ENCODE measurements at regions not wholly inside any gene's neighbourhood (a gene's known extent, or its start where the extent isn't known, plus 50 kb on each side); places are given as distances from the start of the nearest gene placed in this dataset.

DNA sequence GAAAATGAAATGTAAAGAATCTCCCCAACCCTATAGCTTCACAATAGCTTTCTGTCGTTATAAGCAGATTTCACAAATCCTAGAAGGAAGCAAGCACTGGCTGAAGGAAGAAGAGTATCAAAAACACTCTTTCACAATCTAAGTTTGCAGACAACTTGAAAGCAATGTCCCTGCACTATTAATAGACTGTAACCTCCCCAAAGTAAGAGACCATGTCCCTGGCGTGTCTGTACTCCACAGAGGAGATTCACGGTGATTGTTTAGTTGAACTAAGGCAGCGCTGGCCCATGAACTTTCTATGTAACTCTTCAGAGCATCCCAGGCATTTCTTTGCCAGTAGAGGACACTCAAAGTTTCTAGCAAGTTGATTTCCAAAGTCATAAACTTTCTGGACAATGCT lies 128.0 kb upstream of the HNRNPA3 start:
- H3K27ac ChIP-seq, result no peak overlapping the region
- in situ Hi-C loops (cut with HindIII; ENCODE audit: low pct_ligation_motif_present, low sequenced_read_pairs), result no loop called here
- no peaks in the 10 kb centered on the region for H3K36me3 ChIP-seq (replicated peaks)
- DNase-seq, result no peak
- TF ChIP-seq, protein P1, sequence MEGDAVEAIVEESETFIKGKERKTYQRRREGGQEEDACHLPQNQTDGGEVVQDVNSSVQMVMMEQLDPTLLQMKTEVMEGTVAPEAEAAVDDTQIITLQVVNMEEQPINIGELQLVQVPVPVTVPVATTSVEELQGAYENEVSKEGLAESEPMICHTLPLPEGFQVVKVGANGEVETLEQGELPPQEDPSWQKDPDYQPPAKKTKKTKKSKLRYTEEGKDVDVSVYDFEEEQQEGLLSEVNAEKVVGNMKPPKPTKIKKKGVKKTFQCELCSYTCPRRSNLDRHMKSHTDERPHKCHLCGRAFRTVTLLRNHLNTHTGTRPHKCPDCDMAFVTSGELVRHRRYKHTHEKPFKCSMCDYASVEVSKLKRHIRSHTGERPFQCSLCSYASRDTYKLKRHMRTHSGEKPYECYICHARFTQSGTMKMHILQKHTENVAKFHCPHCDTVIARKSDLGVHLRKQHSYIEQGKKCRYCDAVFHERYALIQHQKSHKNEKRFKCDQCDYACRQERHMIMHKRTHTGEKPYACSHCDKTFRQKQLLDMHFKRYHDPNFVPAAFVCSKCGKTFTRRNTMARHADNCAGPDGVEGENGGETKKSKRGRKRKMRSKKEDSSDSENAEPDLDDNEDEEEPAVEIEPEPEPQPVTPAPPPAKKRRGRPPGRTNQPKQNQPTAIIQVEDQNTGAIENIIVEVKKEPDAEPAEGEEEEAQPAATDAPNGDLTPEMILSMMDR (IDR thresholded peaks at IDR 0.05; ENCODE audit: low read depth, low read length, missing control alignments), result no peak
- no peaks in the 10 kb centered on the region for H3K27me3 ChIP-seq (replicated peaks)
- no peak overlapping the region for H3K4me3 ChIP-seq (ENCODE audit: low read depth, low read length)

DNA sequence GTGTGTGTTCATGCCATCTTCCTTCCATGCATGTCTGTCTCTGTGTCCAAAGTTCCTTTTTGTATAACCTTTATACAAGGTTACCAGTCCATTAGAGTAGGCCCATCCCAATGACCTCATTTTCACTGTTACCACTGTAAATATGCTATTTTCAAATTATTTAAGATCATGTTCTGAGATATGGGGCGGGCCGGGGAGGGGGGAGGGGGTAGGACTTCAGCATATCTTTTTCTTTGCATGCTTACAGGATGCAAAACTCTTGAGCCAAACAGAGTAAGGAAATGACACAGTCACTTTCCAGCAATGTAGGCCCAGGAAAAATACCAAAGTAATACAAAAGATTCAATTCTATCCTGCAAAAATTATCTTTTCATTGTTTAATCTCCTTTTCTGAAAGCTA lies 124.1 kb upstream of the HNRNPA3 start:
- in situ Hi-C loops (cut with HindIII; ENCODE audit: low pct_ligation_motif_present, low sequenced_read_pairs), result no loop called here
- TF ChIP-seq, protein P1 (IDR thresholded peaks at IDR 0.05; ENCODE audit: low read depth, low read length, missing control alignments), result no peak
- DNase-seq, result no peak
- Histone ChIP-seq H3K36me3 (replicated peaks) (no peaks in the 10 kb centered on the region), H3K27ac (no peak overlapping the region), H3K27me3 (replicated peaks) (no peaks in the 10 kb centered on the region), H3K4me3 (ENCODE audit: low read depth, low read length) (no peak overlapping the region)

DNA sequence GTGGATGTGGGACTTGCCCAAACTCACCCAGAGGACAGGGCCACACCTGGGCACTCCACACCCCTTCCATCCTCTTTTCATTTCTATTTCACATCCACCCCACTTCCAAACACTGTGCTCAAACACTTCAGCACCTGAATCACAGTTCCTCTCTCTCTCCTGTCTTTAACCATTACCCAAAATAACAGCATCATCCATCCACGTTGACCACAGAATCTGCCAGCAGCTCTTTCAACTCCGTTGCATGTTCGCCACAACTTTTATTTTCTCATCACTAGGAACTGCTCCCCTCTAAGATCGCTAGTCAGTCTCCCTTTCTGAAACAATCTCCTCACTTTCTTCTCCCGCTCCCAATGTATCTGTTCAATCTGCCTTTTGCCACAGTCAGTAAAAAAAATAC lies 121.6 kb upstream of the HNRNPA3 start:
- in situ Hi-C loops (cut with HindIII; ENCODE audit: low pct_ligation_motif_present, low sequenced_read_pairs), result no loop called here
- TF ChIP-seq, protein P1 (IDR thresholded peaks at IDR 0.05; ENCODE audit: low read depth, low read length, missing control alignments), result no peak
- Histone ChIP-seq H3K36me3 (replicated peaks) (no peaks in the 10 kb centered on the region), H3K27ac (no peak overlapping the region), H3K4me3 (ENCODE audit: low read depth, low read length) (no peak overlapping the region), H3K27me3 (replicated peaks) (no peaks in the 10 kb centered on the region)
- no peak for DNase-seq

DNA sequence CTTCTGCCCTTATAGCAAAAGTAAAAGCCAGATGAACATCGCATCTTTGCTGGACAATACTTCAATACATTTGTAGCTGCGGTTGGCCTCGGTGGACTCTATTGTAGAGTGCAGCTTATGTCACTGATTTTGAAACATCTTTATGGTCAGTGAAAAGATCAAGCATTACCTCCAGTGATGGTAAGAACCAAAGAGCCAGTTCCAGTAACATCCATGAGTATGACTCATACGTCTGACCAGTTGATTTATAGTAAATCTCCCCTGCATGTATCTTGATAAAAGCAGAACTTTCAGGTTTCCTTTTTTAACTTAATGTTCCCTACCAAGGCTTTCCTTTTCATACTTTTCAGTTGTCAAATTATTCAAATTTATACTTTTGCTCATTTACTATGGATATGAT lies 119.2 kb upstream of the HNRNPA3 start:
- DNase-seq, result no peak
- Histone ChIP-seq H3K36me3 (replicated peaks) (no peaks in the 10 kb centered on the region), H3K27ac (no peak overlapping the region), H3K4me3 (ENCODE audit: low read depth, low read length) (no peak overlapping the region), H3K27me3 (replicated peaks) (no peaks in the 10 kb centered on the region)
- TF ChIP-seq, protein P1 (IDR thresholded peaks at IDR 0.05; ENCODE audit: low read depth, low read length, missing control alignments), result no peak
- in situ Hi-C loops (cut with HindIII; ENCODE audit: low pct_ligation_motif_present, low sequenced_read_pairs), result no loop called here

DNA sequence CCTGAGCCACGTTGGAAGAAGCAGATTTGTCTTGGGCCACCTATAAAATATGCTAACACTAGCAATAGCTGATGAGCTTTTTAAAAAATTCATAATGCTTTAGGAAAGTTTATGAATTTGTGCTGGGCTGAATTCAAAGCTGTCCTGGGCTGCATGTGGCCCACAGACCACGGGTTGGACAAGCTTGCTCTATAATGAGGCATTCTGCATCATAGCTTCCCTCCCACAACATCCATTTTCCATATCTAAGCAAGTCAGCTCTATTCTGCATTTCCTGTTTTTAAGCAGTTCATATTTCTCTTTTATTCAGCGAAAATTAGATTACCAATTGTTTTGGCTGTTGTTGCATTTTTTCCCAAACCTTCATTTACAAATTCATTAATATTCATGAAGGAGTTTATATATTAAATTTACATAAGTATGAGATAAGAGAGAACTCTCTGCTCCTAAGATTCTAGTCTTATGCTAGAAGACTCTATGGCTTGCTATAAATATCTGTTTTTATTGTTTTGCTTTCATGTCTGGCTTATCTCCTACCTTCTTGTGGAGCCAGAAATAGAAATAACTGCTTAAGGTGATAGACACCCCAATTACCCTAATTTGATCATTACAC lies 114.5 kb upstream of the HNRNPA3 start:
- TF ChIP-seq, protein P1 (IDR thresholded peaks at IDR 0.05; ENCODE audit: low read depth, low read length, missing control alignments), result no peak
- in situ Hi-C loops (cut with HindIII; ENCODE audit: low pct_ligation_motif_present, low sequenced_read_pairs), result no loop called here
- Histone ChIP-seq H3K27ac (no peak overlapping the region), H3K4me3 (ENCODE audit: low read depth, low read length) (no peak overlapping the region), H3K36me3 (replicated peaks) (no peaks in the 10 kb centered on the region), H3K27me3 (replicated peaks) (no peaks in the 10 kb centered on the region)
- DNase-seq, result no peak

DNA sequence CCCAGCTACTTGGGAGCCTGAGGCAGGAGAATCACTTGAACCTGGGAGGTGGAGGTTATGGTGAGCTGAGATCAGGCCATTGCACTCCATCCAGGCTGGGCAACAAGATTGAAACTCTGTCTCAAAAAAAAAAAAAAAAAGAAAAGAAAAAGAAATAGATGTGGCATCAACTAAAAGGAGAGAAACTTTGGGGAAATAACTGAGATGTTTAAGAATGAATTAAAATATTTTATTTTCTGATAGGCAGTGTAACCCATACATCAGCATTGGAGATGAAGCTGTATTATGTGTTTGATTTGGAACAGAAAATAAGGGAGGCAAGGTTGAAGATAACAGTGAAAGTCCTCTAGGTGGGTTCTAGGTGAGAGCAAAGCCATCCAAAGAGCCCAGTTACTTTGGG lies 110.7 kb upstream of the HNRNPA3 start:
- in situ Hi-C loops (cut with HindIII; ENCODE audit: low pct_ligation_motif_present, low sequenced_read_pairs), result no loop called here
- Histone ChIP-seq H3K4me3 (ENCODE audit: low read depth, low read length) (no peak overlapping the region), H3K27me3 (replicated peaks) (no peaks in the 10 kb centered on the region), H3K36me3 (replicated peaks) (no peaks in the 10 kb centered on the region), H3K27ac (no peak overlapping the region)
- DNase-seq, result no peak
- TF ChIP-seq, protein P1 (IDR thresholded peaks at IDR 0.05; ENCODE audit: low read depth, low read length, missing control alignments), result no peak
